ENCODE measurements at regions not wholly inside any gene's neighbourhood (a gene's known extent, or its start where the extent isn't known, plus 50 kb on each side); places are given as distances from the start of the nearest gene placed in this dataset.

DNA sequence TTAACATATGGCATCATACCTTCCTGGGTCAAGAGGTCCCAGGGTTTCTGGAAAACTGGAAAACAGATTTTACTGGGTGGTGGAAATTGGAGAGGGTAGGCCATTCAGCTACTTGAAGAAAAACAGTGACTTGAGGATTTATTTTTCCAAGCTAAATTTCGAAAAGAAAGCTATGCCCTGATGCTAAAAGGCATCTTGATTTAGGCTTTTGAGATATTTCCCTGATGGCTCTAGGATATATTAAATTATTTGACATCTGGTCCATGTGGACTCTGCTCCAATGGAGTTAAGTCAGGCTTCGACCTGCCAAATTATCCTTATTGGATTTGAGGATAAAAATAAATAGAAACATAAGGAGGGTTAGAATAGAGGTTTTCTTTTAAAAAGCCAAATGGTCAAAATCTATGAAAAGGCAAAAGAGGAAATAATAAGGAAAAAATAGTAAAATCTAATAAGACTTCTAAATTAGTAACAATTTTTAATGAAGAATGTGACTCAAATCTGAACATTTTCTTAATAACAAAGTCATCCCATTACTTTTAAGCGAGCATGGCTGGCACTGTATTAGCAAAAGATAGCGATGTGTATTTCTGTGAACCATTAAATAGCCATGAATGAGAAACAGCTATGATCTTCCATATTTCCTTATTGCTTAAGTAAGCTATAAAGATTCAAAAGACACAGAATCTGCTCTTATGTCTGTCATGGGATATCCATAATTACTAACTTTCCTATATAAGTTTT lies 190.0 kb upstream of the MIR17HG start:
- Mint-ChIP-seq H3K4me3 (no peak overlapping the region), H3K4me1 (ENCODE audit: low read depth) (no peaks in the 10 kb centered on the region), H3K27me3 (peaks cover 3% of the 10 kb centered on the region), H3K9me3 (no peaks in the 10 kb centered on the region), H3K36me3 (no peaks in the 10 kb centered on the region), H3K27ac (no peak overlapping the region)
- no peak for DNase-seq
- ChIA-PET POLR2A (no interaction called here), CTCF (no interaction called here)
- intact Hi-C loops (cut with micrococcal nuclease): no loop called here

- intact Hi-C loops (cut with micrococcal nuclease): no loop called here
- Mint-ChIP-seq H3K36me3 (no peaks in the 10 kb centered on the region), H3K4me3 (no peak overlapping the region), H3K9me3 (no peaks in the 10 kb centered on the region), H3K27me3 (peaks cover 3% of the 10 kb centered on the region), H3K4me1 (ENCODE audit: low read depth) (no peaks in the 10 kb centered on the region), H3K27ac (no peak overlapping the region)
- CTCF ChIA-PET: no interaction called here
- POLR2A ChIA-PET: no interaction called here
- DNase-seq: no peak
These were observed 189.5 kb upstream of the MIR17HG start for GRCh38 chr13:91158017-91158395.

DNA sequence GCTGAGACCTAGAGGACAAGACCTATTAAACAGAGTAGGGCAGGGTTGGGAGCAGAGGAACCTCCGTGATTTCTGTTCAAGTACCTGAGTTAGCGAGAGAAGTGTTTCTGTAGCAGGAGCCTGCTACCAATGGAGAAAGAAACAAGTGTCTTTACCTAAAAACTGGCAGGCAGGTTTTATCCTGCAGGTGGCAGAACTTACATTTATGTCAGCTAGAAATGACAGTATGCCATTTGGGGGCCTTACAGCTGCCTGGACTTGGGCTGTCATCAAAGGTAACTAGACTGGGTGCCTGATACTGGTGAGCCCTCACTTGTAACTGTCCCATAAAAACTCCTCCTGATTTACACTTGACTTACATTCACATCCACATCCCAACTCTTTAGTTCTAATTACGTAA lies 185.3 kb upstream of the MIR17HG start:
- CTCF ChIA-PET: interaction anchor here (1.5 kb wide), 1 partner anchor 247 kb away, joined by 3 read pairs; no protein-coding TSS in a partner anchor
- DNase-seq: no peak

DNA sequence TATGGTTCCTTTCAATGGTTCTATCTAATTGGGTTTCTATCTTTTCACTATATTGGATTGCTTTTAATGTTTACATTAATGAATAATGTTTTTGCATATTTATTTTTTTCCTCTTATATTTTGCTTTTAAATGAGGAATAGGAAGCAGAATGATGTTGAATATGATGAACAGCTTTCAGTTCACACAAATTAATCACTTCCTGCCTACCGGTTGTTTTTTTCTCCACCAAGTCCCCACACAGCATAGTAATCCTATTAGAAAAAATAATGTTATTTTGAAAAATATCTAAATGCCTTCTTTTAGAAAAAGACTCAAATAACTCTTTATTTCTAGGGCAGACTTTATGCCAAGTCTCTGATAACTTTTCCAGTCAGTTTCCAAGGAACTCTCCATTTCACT lies 184.9 kb upstream of the MIR17HG start:
- no peak for DNase-seq
- Mint-ChIP-seq H3K4me1 (ENCODE audit: low read depth) (no peaks in the 10 kb centered on the region), H3K27ac (no peak overlapping the region), H3K9me3 (no peaks in the 10 kb centered on the region), H3K4me3 (no peak overlapping the region), H3K36me3 (no peaks in the 10 kb centered on the region), H3K27me3 (peaks cover 6% of the 10 kb centered on the region)
- ChIA-PET CTCF (interaction anchor here (1.5 kb wide), 1 partner anchor 246 kb away, joined by 3 read pairs; no protein-coding TSS in a partner anchor), POLR2A (no interaction called here)
- intact Hi-C loops (cut with micrococcal nuclease): no loop called here

More for the DNA sequence above, 185.3 kb upstream of the MIR17HG start:
- POLR2A ChIA-PET: no interaction called here
- Mint-ChIP-seq H3K9me3 (no peaks in the 10 kb centered on the region), H3K4me1 (ENCODE audit: low read depth) (no peaks in the 10 kb centered on the region), H3K36me3 (no peaks in the 10 kb centered on the region), H3K27me3 (peaks cover 5% of the 10 kb centered on the region), H3K27ac (no peak overlapping the region), H3K4me3 (no peak overlapping the region)
- intact Hi-C loops (cut with micrococcal nuclease): no loop called here

DNA sequence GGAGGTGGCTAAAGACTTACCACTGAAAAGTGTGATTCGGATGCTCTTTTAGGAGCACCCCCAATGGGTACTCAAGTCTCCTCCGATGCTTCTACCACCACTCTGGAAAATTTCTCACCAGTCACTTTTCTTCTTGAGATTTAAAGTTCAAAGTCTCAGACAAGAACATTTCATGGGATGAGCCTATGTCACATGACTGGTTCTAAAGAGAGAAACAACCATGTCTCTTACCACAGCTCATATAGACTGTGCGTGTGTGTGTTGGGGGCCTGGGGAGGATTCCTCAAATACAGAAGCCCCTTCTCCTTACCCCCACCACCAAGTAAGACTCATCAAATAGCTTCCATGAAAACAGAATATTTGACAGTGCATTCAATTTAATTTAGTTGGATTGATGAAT lies 181.7 kb upstream of the MIR17HG start:
- no peak overlapping the region for H3K27ac Mint-ChIP-seq
- intact Hi-C loops (cut with micrococcal nuclease): no loop called here

DNA sequence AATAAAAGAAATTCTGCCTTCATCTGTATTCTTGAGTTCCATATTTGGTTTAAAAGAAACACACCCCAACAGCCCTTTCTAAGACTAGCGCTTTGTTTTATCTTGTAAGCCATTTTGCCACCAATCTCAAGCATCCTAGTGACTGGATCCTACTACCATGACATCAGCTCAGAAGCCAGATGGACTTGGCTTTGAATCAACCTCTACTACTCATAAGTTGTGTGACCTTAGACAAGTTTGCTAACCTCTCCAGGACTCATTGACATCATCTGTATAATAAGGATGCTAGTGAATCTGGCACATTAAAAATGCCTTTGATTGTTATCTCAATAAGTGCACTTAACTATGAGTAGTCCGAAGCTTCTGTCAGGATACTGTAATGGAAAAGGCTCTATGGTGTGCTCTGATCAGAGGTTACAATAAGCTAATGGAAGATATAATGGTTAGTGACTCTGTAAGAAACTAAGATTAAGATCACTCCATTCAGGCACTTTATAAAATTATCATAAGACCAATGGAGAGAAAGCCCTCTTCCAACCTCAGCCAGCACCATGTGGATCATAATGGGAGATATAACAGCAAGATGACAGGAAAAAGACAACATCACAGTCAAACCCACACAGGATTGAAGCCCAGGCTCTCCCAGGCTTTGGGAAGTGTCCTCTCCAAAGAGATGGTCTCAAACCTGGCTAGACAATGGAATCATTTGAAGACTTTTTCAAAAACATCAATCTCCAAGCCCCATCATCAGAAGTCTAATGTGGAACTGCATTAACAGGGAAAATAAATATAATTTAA lies 180.6 kb upstream of the MIR17HG start:
- Mint-ChIP-seq H3K9me3 (no peaks in the 10 kb centered on the region), H3K4me3 (no peak overlapping the region), H3K36me3 (no peaks in the 10 kb centered on the region), H3K4me1 (ENCODE audit: low read depth) (no peaks in the 10 kb centered on the region), H3K27me3 (peaks cover 7% of the 10 kb centered on the region), H3K27ac (no peak overlapping the region)
- no peak for DNase-seq
- ChIA-PET CTCF (no interaction called here), POLR2A (no interaction called here)
- intact Hi-C loops (cut with micrococcal nuclease): no loop called here

More for the DNA sequence above, 181.7 kb upstream of the MIR17HG start:
- Mint-ChIP-seq H3K4me3 (no peak overlapping the region), H3K9me3 (no peaks in the 10 kb centered on the region), H3K27me3 (peaks cover 7% of the 10 kb centered on the region), H3K4me1 (ENCODE audit: low read depth) (no peaks in the 10 kb centered on the region), H3K36me3 (no peaks in the 10 kb centered on the region)
- DNase-seq: no peak
- ChIA-PET CTCF (no interaction called here), POLR2A (no interaction called here)

DNA sequence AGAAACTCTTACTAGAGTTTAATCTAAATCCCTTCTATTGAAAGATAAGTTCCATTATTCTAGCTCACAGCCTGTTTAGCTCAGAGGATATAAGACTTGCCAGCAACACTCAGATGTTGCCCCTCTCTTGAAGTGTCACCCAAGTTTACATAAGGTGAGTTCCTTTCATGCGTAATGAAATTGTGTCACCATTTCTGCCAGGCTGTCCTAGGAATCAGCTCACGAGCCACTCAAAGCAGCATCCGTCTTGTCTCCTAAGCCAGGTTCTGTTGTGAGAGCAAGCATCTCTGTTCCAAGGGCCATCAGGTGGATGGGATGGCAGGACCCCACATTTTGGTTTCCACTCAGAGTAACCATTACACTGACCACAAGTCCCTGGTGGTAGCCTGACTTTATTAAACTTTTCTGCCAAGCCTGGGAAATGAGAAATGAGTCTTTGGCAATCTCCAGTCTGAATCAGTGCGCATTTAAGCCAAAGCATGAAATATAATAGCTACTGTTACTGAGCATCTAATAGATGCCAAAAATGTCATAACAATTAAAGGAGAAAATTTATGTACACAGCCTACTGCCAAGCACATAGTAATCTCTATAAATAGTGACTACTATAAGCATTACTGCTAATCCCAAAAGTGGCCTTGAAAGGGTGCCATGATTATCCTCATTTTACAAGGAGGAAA lies 179.6 kb upstream of the MIR17HG start:
- intact Hi-C loops (cut with micrococcal nuclease): no loop called here
- DNase-seq: no peak
- no peak overlapping the region for H3K4me3 Mint-ChIP-seq
- ChIA-PET CTCF (no interaction called here), POLR2A (no interaction called here)
- H3K36me3 Mint-ChIP-seq: no peaks in the 10 kb centered on the region
- peaks cover 7% of the 10 kb centered on the region for H3K27me3 Mint-ChIP-seq
- no peaks in the 10 kb centered on the region for H3K4me1 Mint-ChIP-seq (ENCODE audit: low read depth)
- no peak overlapping the region for H3K27ac Mint-ChIP-seq
- H3K9me3 Mint-ChIP-seq: no peaks in the 10 kb centered on the region

DNA sequence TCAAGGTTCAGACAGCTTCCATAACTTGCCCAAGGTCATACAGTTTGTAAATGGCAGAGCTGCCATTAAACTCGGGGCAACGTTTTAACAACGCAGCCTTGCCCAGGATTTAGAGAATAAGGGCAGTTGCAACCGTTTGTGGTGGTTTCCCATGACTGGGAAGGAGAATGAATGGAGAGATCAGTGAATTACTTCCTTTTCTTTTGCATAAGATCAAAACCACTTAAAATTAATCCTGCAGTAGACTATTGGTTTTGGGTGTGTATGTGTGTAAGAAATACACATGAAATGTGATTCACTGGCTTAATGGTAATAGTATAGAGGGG lies 179.1 kb upstream of the MIR17HG start:
- no peaks in the 10 kb centered on the region for H3K36me3 Mint-ChIP-seq
- ChIA-PET POLR2A (no interaction called here), CTCF (no interaction called here)
- intact Hi-C loops (cut with micrococcal nuclease): no loop called here
- no peak overlapping the region for H3K27ac Mint-ChIP-seq
- no peak overlapping the region for H3K4me3 Mint-ChIP-seq
- H3K27me3 Mint-ChIP-seq: peaks cover 9% of the 10 kb centered on the region
- H3K4me1 Mint-ChIP-seq (ENCODE audit: low read depth): no peaks in the 10 kb centered on the region
- no peaks in the 10 kb centered on the region for H3K9me3 Mint-ChIP-seq
- no peak for DNase-seq

DNA sequence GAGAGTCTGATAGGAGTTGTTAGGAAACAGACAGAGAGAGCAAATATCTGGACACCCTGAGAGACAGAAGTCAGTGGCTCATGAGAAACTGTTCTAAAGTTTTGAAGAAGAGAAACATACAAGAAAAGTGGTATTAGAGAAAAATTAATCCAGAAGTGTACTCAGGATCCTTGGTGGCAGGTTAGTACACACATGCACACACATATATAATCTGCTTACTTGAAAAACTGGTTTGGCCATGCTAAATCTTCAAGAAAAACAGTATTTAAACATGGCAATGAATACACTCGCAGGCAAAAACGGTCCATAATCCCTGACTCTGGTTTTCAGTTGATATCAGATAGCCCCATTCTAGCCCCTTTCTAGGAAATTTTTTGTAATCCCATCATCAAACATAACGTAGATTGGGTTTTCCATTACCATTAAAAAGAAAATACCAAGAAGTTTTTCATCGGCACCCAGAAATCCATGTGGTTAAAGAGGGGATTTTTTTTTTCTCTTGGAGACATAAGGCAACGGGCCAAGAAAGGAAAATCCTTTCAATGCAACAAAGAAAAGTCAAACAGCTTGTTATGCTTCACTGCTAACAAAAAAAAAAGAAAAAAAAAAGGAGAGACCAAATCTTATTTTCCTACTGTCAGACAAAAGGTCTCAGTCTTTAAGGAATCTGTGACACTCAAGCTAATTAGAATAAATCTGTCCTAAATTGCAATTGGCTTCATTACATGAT lies 178.0 kb upstream of the MIR17HG start:
- H3K9me3 Mint-ChIP-seq: no peaks in the 10 kb centered on the region
- no peaks in the 10 kb centered on the region for H3K4me1 Mint-ChIP-seq (ENCODE audit: low read depth)
- H3K36me3 Mint-ChIP-seq: no peaks in the 10 kb centered on the region
- ChIA-PET CTCF (no interaction called here), POLR2A (no interaction called here)
- intact Hi-C loops (cut with micrococcal nuclease): no loop called here
- H3K27ac Mint-ChIP-seq: no peak overlapping the region
- no peak for DNase-seq
- peaks cover 10% of the 10 kb centered on the region for H3K27me3 Mint-ChIP-seq
- no peak overlapping the region for H3K4me3 Mint-ChIP-seq

DNA sequence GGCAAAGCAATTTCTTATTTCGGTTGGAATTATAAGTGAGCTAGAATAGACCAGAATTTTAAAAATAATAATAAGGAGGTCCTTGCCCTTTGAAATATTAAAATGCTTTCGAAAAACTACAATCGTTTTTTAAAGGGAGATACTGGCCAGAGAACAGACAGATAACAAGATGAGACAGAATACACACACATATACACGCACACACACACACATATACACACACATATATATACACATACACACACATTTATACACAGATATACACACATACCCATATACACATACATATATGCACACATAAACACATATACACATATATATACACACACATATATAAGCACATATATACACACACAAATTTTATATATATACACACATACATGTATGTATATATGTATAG lies 175.3 kb upstream of the MIR17HG start:
- no peak overlapping the region for H3K27ac Mint-ChIP-seq
- no peaks in the 10 kb centered on the region for H3K9me3 Mint-ChIP-seq
- peaks cover 3% of the 10 kb centered on the region for H3K4me1 Mint-ChIP-seq (ENCODE audit: low read depth)
- DNase-seq: no peak
- ChIA-PET CTCF (no interaction called here), POLR2A (no interaction called here)
- H3K4me3 Mint-ChIP-seq: no peak overlapping the region
- H3K36me3 Mint-ChIP-seq: no peaks in the 10 kb centered on the region
- intact Hi-C loops (cut with micrococcal nuclease): no loop called here
- H3K27me3 Mint-ChIP-seq: peaks cover 13% of the 10 kb centered on the region

DNA sequence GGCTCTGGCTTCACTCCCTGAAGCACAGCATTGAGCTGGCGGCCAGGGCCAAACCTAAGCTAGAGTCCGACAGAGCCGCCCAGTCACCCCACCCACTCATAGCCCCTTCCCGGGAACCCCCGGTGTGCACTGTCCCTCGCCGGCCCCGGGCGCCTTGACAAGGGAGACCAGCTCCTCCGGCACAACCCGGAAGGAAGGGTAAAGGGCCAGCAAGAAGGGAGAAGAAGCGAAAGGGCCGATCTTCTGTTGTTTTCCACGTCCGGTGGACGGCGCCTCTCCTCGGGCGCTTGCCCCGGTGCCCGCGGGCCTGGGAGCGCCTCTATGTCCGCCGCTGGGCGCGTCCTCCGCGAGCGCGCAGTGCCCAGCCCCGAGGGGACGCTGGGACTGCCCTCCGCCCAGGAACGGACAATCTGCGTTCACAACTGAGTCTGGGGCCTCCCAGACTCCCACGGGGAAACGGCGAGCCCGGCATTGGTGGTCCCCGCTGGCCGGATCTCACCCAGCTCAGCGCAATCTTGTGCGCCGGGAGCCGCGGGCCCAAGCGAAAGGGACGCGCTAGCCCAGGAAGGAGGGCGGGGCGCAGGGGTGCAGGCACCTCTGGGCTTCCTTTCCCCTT lies 172.5 kb upstream of the MIR17HG start:
- Mint-ChIP-seq H3K4me1 (ENCODE audit: low read depth) (peaks cover 3% of the 10 kb centered on the region), H3K27me3 (peaks cover 8% of the 10 kb centered on the region), H3K27ac (no peak overlapping the region), H3K36me3 (no peaks in the 10 kb centered on the region), H3K4me3 (no peak overlapping the region), H3K9me3 (no peaks in the 10 kb centered on the region)
- no peak for DNase-seq
- intact Hi-C loops (cut with micrococcal nuclease): no loop called here
- ChIA-PET CTCF (no interaction called here), POLR2A (no interaction called here)

DNA sequence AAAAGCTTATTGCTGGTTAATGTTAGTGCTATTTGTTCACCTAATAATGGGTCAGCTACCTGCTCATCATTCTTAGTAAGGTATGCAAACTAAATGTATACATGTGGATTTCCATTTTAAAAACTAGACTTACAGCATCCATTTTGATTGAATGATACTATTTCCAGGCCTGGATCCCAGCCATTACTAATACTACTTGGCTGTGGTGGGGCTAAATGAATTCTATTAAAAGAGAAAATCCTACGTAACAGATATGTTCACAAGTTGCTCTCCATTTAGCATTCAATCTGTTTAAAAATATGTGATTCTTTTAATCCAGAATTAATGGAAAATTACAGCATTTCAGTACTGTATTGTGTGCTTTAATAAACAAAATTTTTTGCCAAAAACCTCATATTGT lies 169.4 kb upstream of the MIR17HG start:
- H3K4me3 Mint-ChIP-seq: no peak overlapping the region
- no peaks in the 10 kb centered on the region for H3K36me3 Mint-ChIP-seq
- H3K27ac Mint-ChIP-seq: no peak overlapping the region
- no peaks in the 10 kb centered on the region for H3K9me3 Mint-ChIP-seq
- ChIA-PET POLR2A (no interaction called here), CTCF (no interaction called here)
- intact Hi-C loops (cut with micrococcal nuclease): no loop called here
- peaks cover 3% of the 10 kb centered on the region for H3K4me1 Mint-ChIP-seq (ENCODE audit: low read depth)
- no peak for DNase-seq
- H3K27me3 Mint-ChIP-seq: peaks cover 7% of the 10 kb centered on the region
